Stimulated activated CD4-positive, alpha-beta T cell treated with anti-CD3 and anti-CD28 coated beads, Interleukin-15, amount 100 ng/mL, for 24 hours (primary cell): ENCODE measurements at regions not wholly inside any gene's neighbourhood (a gene's known extent, or its start where the extent isn't known, plus 50 kb on each side); places are given as distances from the start of the nearest gene placed in this dataset.

Experiments
- DNase-seq: peaks from one replicate; pipeline ENCODE4 v3.0.0-alpha.2; 2020

GRCh38 chr1:59225594-59226316 is 71.1 kb upstream of the FGGY start:
- no peak for DNase-seq

- no peak for DNase-seq
Observed at GRCh38 chr1:59229138-59229537, 67.8 kb upstream of the FGGY start.

DNA sequence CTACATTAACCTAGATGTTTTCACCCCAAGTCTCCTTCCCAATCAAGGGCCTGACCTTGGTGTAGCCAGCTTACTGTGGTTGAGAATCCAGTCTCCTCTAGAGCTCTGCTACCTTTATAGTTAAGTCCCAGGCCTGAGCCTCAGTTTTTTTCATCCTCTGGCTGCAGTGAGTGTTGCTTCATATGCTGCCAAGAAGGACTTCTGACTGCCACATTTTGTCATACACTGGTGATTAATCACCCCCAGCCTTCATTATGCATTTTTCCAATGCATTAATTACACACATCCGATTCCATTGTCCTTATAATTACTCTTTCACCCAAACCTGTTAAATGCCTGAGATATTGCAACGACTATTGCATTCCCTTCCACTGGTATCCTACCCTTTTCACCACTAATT is 66.3 kb upstream of the FGGY start:
- DNase-seq, result no peak

DNA sequence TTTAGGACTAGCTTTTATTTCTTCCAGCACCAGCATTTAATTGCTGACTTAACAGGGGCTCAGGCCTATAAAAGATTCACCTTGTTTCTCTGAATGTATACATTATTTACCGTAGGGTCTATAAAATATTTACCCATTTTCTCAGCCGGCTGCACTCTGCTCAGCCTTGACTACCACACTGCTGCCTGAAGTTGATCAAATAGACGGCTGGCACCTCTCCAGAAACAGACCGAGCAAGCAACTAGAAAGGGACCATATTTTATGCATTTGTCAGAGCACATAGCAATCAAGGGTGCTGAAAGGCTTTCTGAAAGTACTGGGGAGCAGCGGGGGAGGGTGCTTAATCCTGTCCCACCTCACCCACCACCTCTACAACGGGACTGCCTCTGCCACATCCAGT is 64.7 kb upstream of the FGGY start:
- DNase-seq, result no peak

DNA sequence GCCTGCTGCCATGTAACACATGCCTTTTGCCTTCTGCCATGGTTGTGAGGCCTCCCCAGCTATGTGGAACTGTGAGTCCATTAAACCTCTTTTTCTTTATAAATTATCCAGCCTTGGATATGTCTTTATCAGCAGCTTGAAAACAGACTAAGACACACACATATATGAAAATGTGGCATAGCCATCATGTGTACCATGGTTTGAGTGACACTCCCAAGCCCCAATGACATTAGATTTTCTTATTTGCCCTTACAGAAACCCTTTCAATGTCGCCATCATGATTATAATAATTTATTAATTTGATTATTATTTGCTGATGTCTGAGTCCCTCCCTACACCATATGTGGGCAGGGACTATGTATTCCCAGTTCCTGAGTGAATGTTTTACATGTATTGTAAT is 63.5 kb upstream of the FGGY start:
- DNase-seq, result no peak

DNA sequence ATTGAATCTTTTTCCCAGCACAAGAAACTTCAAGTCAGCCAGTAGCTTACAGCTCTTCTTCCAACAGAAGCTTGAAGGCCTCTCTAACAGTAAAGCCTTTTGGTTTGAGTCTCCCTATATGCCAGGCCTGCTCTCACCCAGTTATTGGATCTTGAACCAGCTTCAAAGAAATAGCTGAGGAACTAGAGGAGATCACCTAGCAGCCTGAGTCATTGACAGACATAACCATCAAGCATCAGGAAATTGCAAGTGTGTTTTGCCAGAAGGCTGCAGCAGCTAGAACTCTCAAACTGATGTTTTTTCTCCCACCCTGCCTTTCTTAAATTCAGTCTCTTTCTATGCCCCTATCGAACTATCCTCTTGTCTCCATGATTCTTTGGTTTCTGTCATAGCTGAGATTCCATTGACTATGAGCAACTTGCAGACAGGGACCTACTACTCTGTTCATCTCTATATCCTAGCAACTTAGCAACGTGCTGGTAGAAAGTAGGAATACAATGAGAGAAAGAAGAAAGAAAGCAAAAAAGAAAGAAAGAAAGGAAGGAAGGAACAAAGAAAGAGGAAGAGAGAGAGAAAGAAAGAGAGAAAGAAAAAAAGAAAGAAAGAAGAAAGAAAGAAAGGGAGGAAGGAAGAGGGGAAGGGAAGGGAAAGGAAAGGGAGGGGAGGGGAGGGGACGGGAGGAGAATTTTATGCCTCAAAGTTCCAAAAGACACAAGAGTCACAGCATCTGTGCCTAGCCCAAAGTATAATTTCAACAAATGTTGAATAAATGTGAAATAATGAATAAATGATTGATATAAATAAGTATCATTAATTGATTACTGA is 60.0 kb upstream of the FGGY start:
- no peak for DNase-seq

DNA sequence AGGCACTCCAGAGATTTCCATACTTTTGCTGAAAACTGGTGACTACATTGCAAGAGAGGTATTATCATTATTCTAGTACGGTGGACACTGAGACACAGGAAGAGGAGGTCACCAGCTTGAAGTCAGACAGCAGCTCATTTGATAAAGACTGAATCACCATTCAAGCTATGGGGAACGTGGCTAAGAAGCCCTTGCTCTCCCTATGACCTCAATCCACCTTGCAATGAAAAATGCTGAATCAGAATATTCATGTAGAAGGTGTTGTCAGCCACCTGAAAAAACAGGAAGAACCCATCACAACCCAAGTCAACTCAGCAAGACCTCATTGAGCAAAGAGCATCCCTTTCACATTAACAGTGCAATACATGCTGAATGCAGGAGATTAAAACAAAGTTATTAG is 59.0 kb upstream of the FGGY start:
- no peak for DNase-seq

GRCh38 chr1:59238333-59238934 is 58.5 kb upstream of the FGGY start:
- DNase-seq, result no peak

GRCh38 chr1:59238993-59239392 is 57.9 kb upstream of the FGGY start:
- DNase-seq, result no peak

DNA sequence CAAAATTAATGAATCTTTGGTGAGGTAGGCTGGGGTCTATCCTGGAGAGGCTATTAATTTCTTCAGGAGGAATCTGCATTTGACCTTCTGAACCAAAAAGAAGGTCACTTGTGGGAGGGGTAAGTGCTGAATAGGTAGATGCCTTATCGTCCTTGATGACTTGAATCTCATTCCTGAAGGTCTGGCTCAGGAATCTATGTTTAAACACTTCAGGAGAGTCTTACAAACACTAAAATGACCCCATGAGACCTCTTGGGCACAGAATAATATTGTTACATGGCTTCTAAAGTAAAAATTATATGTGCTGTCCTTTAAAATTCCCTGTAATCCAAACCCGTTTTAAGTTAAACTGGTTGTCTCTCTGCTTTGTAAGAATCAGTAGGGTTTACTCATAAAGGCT is 55.0 kb upstream of the FGGY start:
- no peak for DNase-seq

DNA sequence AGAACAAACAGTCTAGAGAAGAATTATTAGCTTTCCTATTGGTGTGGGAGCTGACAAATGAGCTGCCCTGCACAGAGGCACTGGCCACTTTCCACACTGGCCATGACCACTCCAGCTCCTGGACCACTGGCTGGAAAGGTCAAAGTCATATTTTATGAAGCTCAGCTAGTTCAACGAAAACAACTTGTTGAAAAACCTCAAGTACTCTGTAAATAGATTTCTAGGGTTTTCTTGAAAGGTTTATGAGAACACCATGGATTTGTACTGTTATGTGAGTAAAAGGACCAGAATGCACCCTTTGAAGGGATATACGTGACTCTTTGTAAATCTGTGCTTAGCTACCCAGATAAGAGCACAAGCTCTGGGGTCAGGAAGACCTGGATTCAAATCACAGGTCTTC is 54.5 kb upstream of the FGGY start:
- DNase-seq, result no peak

GRCh38 chr1:59243550-59243949 is 53.3 kb upstream of the FGGY start:
- DNase-seq, result no peak

- DNase-seq, result no peak
Observed at GRCh38 chr1:59243978-59244377, 52.9 kb upstream of the FGGY start.

DNA sequence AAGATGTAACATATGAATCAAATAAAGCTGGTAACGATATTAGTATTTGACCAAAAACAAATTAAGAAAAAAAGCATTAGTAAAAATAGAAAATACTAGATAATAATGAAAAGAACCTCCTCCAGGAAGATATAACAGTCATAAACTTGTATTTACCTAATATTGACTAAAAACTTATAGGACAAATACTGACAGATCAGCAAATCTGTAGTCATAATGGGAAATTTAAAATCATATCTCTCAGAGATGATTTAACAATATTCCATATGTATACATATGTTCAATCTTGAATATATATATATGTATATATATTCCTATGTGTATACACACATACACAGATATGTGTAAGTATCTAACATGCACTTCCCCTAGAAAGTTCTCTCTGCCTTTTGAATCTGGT is 52.0 kb upstream of the FGGY start:
- no peak for DNase-seq
